ENCODE measurements at regions not wholly inside any gene's neighbourhood (a gene's known extent, or its start where the extent isn't known, plus 50 kb on each side); places are given as distances from the start of the nearest gene placed in this dataset.
"Not testable (repeated sequence)": the region's sequence is repeated elsewhere in the genome, so short reads cannot be mapped to it uniquely, and the experiment has no call there.

DNA sequence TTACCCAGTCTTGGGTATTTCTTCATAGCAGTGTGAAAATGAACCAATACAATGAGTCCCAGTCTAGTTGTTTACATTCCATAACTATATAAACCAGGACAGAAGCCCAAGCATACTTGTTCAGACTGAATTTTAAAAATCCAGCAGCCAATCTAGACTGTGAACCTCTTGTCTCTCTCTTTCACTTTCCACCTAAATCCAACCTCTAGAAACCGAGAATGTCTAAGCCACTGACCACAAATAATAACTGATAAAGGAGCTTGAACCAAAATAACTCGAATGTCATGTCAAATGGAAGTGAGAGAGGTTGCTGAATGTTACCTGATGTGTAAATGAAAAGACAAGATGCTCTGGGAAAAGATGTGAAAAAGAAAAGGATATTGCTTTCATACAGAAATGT is 544.7 kb downstream of the NLGN4X start:
- no peak for DNase-seq

GRCh38 chrX:5681159-5681558 is 547.5 kb downstream of the NLGN4X start:
- DNase-seq, result no peak

DNA sequence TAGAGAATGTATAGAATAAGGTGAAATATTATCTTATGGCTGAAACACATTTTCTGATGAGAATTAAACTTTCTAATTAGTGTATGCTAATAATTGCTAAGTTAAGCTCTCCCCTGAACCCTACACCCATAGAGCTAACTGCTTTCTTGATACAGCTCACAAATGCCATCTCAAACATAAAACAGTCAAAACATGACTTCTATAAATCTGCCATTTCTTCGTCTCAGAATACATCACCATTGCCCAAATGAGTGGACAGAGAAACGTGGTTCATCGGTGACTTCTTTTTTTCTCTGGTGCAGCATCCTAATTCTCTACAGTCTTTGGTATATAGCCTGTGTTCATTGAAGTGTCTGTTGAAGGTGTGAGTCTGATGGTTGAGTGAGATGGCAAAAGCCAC is 554.6 kb downstream of the NLGN4X start:
- no peak for DNase-seq

DNA sequence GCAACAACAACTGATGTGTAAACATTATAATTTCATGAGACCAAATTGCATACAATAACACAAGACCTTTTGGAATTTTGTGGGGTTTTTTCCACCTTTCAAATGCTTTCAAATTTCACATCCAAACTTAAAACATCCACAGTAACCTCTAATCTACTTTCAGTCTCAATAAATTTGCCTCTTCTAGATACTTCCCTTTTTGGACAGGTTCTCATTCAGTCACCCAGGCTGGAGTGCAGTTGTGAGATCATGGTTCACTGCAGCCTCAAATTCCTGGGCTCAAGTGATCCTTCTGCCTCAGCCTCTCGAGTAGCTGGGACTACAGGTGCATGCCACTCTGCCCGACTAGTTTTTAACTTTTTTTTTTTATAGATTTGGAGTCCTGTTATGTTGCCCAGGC is 556.6 kb downstream of the NLGN4X start:
- DNase-seq, result no peak

DNA sequence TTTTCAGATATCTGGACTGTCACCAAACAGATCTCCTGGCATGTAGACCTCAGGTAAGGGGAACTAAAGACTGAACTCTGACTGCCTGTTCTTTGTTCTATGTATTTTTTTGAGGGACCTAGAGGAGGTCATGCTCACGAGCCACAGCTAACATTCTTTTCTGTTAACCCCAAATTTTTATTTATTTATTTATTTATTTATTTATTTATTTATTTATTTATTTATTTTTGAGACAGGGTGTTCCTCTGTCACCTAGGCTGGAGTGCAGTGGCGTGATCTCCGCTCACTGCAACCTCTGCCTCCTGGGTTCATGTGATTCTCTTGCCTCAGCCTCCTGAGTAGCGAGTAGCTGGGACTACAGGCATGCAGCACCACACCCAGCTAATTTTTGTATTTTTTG is 562.0 kb downstream of the NLGN4X start:
- not testable (repeated sequence) for DNase-seq

DNA sequence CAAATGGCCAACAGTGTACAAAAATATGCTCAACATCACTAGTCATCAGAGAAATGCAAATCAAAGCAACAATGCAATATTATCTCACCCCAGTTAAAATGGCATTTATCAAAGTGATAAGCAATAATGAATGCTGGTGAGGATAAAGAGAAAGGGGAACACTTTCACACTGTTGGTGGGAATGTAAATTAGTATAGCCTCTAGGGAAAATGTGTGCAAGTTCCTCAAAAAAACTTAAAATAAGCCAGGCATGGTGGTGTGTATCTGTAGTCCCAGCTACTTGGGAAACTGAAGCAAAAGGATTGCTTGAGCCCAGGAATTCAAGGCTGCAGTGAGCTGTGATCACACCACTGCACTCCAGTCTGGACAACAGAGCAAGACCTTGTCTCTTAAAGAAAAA is 572.1 kb downstream of the NLGN4X start:
- no peak for DNase-seq

DNA sequence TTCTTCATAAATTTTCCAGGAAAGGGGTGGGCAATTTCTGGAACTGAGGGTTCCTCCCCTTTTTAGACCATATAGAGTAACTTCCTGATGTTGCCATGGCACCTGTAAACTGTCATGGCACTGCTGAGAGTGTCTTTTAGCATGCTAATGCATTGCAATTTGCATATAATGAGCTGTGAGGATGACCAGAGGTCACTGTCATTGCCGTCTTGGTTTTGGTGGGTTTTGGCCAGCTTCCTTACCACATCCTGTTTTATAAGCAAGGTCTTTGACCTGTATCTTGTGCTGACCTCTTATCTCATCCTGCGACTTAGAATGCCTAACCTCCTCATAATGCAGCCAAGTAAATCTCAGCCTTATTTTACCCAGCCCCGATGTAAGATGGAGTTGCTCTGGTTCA is 577.8 kb downstream of the NLGN4X start:
- DNase-seq, result no peak

DNA sequence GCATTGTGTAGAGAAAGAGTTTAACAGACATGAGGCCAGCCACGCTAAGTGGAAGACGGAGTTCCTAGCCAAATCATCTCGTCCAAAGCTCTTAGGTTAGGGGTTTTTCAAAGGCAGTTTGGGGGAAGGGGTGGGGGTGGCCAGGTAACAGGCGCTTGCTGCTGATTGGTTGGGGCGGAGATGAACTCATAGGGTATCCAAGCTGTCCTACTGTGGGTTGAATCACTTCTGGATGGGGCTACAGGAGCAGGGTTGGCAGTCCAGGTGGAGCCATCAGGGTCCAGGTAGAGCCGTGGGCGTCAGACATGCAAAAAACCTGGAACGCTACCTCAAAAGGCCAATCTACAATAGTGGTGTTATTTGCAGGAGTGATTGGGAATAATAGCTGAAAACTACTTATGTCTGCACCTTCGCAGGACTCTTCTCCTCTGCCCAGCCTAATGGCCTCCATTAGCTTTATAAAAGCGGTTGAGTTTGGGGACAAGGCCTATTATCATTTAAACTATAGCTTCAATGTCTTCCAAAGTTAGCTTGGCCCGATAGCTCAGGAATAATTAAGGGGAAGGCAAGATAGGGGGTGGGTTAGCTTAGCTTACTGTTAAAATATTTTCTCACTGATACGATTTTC is 579.6 kb downstream of the NLGN4X start:
- DNase-seq, result no peak

- no peak for DNase-seq
These were observed 581.8 kb downstream of the NLGN4X start for GRCh38 chrX:5646818-5647217.

- DNase-seq, result no peak
These were observed 583.9 kb downstream of the NLGN4X start for GRCh38 chrX:5644776-5645175.

DNA sequence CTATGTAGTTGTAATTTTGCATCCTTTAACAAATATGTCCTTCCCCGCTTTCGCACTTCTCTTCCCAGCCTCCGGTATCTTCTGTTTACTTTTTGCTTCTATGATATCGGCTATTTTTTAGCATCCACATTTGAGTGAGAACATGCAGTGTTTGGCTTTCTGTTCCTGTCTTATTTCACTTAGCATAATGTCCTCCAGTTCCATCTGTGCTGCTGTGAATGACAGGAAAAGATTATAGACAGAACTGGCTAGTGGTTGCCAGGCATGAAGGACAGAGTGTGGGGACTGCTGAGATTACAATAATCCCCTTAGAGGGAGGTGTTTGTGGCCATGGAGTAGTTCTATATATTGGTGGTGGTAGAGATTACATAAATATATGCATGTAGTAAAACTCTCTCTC is 588.6 kb downstream of the NLGN4X start:
- DNase-seq, result no peak

DNA sequence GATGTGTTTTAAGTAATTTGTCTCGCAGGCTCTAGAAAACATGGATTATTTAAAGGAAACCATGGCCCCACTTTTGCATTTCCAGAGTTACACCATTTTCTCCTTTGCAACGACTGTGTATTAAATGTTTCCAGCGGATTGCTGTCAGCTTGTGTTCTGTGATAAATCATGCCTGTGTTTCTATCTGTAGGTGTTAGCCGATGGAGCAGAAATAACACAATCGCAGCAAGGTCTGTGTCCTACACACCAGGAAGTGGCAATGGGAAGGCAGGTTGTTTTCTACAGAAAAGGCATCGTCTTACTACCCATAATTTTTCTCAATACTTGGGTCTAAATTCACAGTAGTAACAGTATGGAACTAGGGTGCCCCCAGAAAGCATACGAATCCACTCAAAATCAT is 590.1 kb downstream of the NLGN4X start:
- DNase-seq, result no peak

- no peak for DNase-seq
These were observed 595.8 kb downstream of the NLGN4X start for GRCh38 chrX:5632887-5633286.

GRCh38 chrX:5632061-5632614 is 596.5 kb downstream of the NLGN4X start:
- DNase-seq, result no peak

GRCh38 chrX:5617666-5618065 is 611.0 kb downstream of the NLGN4X start:
- no peak for DNase-seq

GRCh38 chrX:5595570-5595969 is 633.1 kb downstream of the NLGN4X start:
- DNase-seq, result no peak

DNA sequence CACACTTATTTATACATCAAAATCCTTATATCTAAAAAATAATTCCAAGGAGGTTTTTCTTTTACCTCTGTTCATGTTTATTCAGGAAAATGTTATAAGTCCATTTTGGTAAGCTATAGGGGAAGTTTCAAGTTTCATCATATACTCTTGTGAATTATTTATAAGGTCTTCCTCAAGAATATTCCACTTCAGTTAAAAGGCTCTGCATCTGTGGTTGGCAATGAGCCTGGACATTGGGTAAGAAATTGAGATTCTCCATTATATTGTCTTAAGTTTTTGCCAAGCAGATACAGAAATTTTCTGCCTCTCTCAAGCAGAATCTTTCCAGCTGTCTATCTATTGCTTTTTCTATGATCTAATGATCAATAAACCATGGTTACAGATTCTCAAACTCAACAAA is 641.9 kb downstream of the NLGN4X start:
- no peak for DNase-seq

DNA sequence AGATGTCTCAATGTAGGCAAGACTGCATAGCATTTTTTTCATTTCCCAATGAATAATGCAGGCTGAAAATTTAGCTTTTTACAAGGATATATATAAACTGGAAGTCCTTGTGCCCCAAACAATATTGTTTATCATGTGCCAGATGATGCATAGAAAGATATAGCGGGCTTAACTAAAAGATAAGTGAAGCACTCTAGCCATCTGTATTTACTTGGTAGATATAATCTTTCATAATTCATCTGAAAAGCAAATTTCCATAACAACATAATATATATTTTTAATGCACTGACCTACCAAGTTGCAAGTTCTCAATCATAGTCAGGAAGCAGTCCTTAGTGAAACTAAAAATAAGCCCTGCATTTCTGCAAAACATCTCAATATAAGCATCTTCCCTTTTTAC is 653.3 kb downstream of the NLGN4X start:
- no peak for DNase-seq

DNA sequence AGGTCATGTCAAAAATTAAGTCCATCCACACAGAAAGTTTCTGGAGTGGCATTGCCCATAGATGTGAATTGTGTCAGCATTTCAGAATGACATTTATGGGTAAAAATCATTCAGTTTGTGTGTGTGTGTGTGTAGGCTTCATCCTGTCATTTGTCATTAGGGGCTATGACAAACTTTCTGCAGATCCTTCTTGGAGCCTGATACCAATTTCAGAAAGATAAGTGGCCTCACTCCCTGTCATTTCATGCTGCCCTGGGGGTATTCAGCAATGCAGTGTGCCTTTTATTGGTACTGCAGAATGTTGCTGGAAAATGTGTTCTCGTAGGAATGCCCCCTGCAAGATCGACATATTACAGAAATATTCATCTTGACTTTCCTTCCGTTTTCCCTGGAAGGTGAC is 659.7 kb downstream of the NLGN4X start:
- no peak for DNase-seq

DNA sequence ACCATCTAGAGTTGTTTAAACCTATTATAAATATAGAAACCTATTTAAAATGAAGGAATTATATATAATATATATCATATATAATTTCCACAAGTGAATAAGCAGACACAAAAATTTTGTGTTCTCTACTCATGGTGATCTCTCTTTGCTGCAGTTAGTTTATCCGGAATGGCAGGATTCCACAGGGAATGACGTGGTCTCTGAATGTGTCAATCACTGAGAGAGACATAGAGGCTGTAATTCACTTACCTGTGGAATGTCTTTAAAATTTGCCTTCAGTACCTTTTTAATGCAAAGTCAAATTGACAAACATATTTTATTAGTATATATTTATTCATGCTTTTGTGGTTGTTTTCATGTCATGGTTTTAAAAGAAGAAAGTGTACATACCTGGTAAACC is 669.3 kb downstream of the NLGN4X start:
- no peak for DNase-seq

GRCh38 chrX:5549512-5549911 is 679.2 kb downstream of the NLGN4X start:
- DNase-seq, result no peak

- no peak for DNase-seq
These were observed 691.6 kb downstream of the NLGN4X start for GRCh38 chrX:5537098-5537497.

DNA sequence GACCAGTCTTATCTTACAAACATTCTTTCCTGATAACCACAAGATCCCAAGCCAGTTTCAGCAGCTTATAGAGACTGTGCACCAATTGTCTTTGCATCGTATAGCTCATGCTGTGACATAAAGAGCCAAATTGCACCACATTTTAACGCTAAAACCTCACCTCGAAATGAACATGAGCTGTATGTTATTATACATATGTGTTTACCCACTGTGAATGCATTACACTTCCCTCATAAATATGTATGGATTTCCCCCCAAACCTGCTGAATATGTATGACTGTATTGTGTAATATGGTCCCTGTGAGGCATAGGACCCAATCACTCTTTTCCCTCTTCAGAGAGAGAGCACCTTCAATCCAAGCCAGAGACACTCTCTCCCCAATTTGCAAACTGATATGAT is 692.4 kb downstream of the NLGN4X start:
- DNase-seq, result no peak

GRCh38 chrX:5528057-5528456 is 700.6 kb downstream of the NLGN4X start:
- DNase-seq, result no peak

DNA sequence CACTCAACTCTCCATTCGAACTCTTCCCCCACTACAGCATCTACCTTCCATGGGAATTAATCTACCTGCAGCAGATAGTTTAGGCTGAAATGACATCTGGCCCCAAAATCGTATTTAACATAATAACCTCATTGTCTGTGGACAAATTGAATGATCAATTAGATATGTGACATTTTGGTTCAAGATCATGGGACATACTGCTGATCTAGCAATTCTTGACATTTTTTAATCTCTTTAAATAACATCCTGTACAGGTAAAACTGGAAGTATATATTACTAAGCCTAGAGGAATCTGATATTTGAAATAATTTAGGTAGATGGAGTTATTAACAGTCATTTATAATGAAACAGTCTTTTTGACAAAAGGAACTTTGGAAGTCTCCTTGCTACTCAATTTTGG is 702.5 kb downstream of the NLGN4X start:
- DNase-seq, result no peak
